ENCODE measurements at regions not wholly inside any gene's neighbourhood (a gene's known extent, or its start where the extent isn't known, plus 50 kb on each side); places are given as distances from the start of the nearest gene placed in this dataset.

GRCh38 chr10:108568824-108569223 is 1354.5 kb downstream of the XPNPEP1 start:
- Histone ChIP-seq H3K36me3 (ENCODE audit: control insufficient read depth in 2 of 4, insufficient read depth in 4 of 4, low read length in 3 of 4) (no peaks in the 10 kb centered on the region), H4K5ac (ENCODE audit: insufficient read length, low read depth, low read length) (no peak overlapping the region), H2BK5ac (ENCODE audit: low read depth, low read length) (no peak overlapping the region), H3K27ac (ENCODE audit: low read depth, low read length) (no peak overlapping the region), H3K23me2 (ENCODE audit: low read depth, low read length) (no peaks in the 10 kb centered on the region; the same call in 1 of the 2 replicates), H3K14ac (ENCODE audit: insufficient read length) (no peak overlapping the region), H4K8ac (ENCODE audit: extremely low read depth, insufficient read depth, low read length) (no peak overlapping the region), H3K18ac (ENCODE audit: extremely low read depth, low read length) (no peak overlapping the region), H3K9me3 (ENCODE audit: insufficient read depth in 2 of 2, low read depth in 1 of 2, low read length in 1 of 2) (no peaks in the 10 kb centered on the region; a peak in 1 of 4 replicates), H3K4me1 (replicated peaks in 1 of 4; ENCODE audit: control insufficient read depth in 3 of 4, insufficient read depth in 4 of 4, low read length in 3 of 4) (no peaks in the 10 kb centered on the region), H3K27me3 (replicated peaks in 1 of 4; ENCODE audit: control insufficient read depth in 3 of 4, extremely low read depth in 1 of 4, insufficient read depth in 3 of 4, low read length in 3 of 4) (no peaks in the 10 kb centered on the region), H3K4ac (replicated peaks; ENCODE audit: insufficient read length, low read depth, low read length) (no peak overlapping the region), H3K4me3 (ENCODE audit: extremely low read depth in 1 of 4, insufficient read depth in 2 of 4, low read depth in 3 of 4, low read length in 4 of 4) (no peak overlapping the region), H4K91ac (replicated peaks; ENCODE audit: insufficient read length, low read length) (no peak overlapping the region), H2BK20ac (ENCODE audit: low read length) (no peak overlapping the region), H3K79me1 (ENCODE audit: low read depth, low read length) (no peaks in the 10 kb centered on the region), H2AFZ (ENCODE audit: low read length) (no peak overlapping the region), H3K4me2 (ENCODE audit: insufficient read depth in 1 of 2, low read depth in 2 of 2, low read length in 2 of 2) (no peak overlapping the region), H3K9ac (replicated peaks in 1 of 4; ENCODE audit: extremely low read depth in 1 of 4, low read depth in 3 of 4, low read length in 3 of 4) (no peak overlapping the region), H3K23ac (ENCODE audit: insufficient read length) (no peak overlapping the region), H3K79me2 (ENCODE audit: control insufficient read depth in 1 of 2, insufficient read depth in 2 of 2, low read length in 2 of 2) (no peaks in the 10 kb centered on the region), H2BK120ac (replicated peaks; ENCODE audit: low read depth, low read length) (no peak overlapping the region), H2BK12ac (ENCODE audit: low read depth, low read length) (no peak overlapping the region), H4K20me1 (replicated peaks in 1 of 2; ENCODE audit: control insufficient read depth in 1 of 2, insufficient read depth in 2 of 2, low read length in 2 of 2) (no peaks in the 10 kb centered on the region), H2BK15ac (ENCODE audit: low read length) (no peak overlapping the region), H2AK5ac (ENCODE audit: low read depth, low read length) (no peak overlapping the region), H3K56ac (replicated peaks; ENCODE audit: insufficient read length, low read depth, low read length) (no peak overlapping the region)
- ChIA-PET CTCF (ENCODE audit: partially characterized antibody) (no interaction called here), POLR2A (ENCODE audit: partially characterized antibody) (no interaction called here)
- WGBS, 2 experiments (ENCODE audit: extremely low coverage in 1 of 2, insufficient coverage in 1 of 2, insufficient read length in 1 of 2, insufficient replicate concordance in 2 of 2, low coverage in 1 of 2, low lambda C conversion rate in 2 of 2, missing lambda C conversion rate in 1 of 2), result 97% methylated on average over 2 of the region's 2 CpGs; no CpG with 5 or more reads in 1 of the 2 experiments
- DNase-seq (ENCODE audit: low read depth in 1 of 2, low spot score in 2 of 2) (no peak), FAIRE-seq (no peak)
- no peak for TF ChIP-seq TAF1 (IDR thresholded peaks at IDR 0.05; ENCODE audit: low read depth, low read length)
